IPS-18c (cell line): ENCODE measurements at regions not wholly inside any gene's neighbourhood (a gene's known extent, or its start where the extent isn't known, plus 50 kb on each side); places are given as distances from the start of the nearest gene placed in this dataset.

Experiments
- H3K4me3 ChIP-seq: 2 replicates; pipeline ENCODE4 v1.7.0; 2013; ENCODE audit warnings: low read depth, mild to moderate bottlenecking, low read length, moderate library complexity; ENCODE audit not compliant: insufficient read depth
- H3K9me3 ChIP-seq: one replicate; pipeline ENCODE4 v1.6.1; 2013; ENCODE audit warnings: mild to moderate bottlenecking, low read length, moderate library complexity; ENCODE audit not compliant: control insufficient read depth, insufficient read depth

GRCh38 chr4:141376769-141377168 is 156.1 kb downstream of the ZNF330 start:
- H3K4me3 ChIP-seq: no peak overlapping the region

DNA sequence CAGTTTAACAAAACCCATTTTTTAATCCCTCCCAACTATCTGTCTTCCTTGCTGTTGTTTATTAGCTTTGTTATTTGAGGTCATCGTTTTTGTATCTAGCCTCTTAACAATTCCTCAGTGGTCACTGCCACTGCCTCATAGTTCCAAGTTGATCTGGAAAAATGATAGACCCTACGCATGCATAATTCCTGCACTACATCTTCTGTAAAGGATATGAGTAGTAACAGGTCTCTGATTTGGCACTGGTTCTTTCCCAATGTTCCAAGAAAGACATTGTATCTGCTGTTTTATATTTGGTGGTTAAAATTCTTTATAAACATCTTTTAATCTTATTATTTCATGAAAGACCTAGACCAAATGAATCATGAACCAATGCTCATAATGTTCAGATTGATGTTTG is 166.6 kb downstream of the ZNF330 start:
- Histone ChIP-seq H3K9me3 (no peaks in the 10 kb centered on the region), H3K4me3 (no peak overlapping the region)

More at GRCh38 chr4:141376769-141377168, 156.1 kb downstream of the ZNF330 start:
- H3K9me3 ChIP-seq: no peaks in the 10 kb centered on the region

DNA sequence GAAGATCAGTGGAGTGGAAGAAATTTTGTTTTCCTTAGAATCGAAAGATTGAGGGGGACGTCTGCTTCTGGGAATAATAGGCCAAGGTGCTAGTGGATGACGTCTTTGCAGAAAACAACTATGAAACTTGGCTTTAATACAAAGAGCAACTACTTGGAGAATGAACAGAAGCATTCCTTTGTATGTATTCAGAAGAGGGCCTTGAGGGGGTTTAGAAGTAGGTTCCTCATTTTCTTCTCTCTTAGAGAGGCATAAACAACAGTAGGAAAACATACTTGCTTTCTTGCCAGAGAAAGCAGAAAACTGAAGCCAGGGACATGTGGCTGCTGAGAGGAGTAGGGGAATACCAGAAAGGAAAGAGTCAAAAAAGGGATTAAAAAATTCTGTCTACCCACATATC is 167.8 kb downstream of the ZNF330 start:
- Histone ChIP-seq H3K9me3 (no peaks in the 10 kb centered on the region), H3K4me3 (no peak overlapping the region)

- no peak overlapping the region for H3K4me3 ChIP-seq
- H3K9me3 ChIP-seq: no peaks in the 10 kb centered on the region
Observed at GRCh38 chr4:141389649-141390048, 169.0 kb downstream of the ZNF330 start.

DNA sequence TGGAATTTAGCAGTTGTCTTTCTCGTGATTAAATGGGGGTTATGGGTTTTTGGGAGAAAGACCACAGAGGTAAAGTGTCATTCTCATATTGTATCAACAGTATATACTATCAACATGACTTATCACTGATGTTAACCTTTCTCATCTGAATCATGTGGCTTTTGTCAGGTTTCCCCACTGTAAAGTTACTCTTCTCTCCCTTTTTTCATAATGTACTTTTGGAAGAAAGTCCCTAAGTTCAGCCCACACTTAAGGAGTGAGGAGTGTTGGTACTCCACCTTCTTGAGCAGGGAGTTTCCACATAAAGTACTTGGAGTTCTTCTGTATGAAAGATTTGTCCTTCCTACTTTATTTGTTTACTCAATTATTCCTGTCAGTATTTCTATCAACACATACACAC is 169.9 kb downstream of the ZNF330 start:
- no peaks in the 10 kb centered on the region for H3K9me3 ChIP-seq
- H3K4me3 ChIP-seq: no peak overlapping the region

GRCh38 chr4:141391293-141391692 is 170.6 kb downstream of the ZNF330 start:
- H3K4me3 ChIP-seq: no peak overlapping the region
- no peaks in the 10 kb centered on the region for H3K9me3 ChIP-seq

DNA sequence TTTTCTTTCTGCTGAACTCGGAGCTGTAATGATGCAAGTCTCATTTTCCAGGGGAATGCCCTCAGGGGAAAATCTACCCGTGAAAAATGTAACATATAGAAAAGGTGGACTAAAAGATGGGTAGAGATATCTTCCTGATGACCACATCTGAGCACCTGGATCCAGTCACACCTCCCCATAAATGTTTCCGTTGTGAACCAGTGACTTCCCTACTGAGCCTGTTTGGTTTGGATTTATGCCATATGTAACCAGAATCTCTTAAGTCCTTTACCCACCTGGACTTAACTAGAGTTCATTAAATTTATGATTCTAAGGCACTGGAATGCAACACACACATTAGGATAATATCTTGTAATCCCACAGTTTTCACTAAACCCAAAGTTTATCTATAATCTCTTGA is 171.1 kb downstream of the ZNF330 start:
- H3K9me3 ChIP-seq: no peaks in the 10 kb centered on the region
- H3K4me3 ChIP-seq: no peak overlapping the region

DNA sequence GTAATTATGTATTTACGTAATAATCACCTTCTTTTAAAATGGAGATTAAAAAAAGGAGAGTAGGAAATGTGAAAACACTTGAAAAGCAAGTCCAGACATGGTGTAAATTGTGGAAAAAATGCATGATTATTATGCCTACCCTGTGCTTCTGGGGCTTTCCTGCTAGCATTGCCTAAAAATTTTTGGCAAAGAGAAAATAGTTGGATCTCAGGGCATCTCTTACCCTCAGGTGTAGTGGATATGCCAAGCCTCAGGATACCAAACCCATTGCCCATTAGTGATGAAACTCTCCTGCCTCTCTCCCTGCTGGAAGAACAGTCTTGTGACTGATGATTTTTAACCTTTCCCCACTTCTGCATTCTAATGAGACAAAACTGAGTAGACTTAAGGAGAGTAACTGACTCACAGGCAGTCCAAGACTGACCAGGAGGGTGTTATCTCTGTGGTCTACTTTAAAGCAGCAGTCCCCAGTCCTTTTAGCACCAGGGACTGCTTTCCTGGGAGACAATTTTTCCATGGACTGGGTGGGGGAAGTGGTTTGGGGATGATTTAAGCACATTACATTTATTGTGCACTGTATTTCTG is 174.6 kb downstream of the ZNF330 start:
- Histone ChIP-seq H3K4me3 (no peak overlapping the region), H3K9me3 (no peaks in the 10 kb centered on the region)

DNA sequence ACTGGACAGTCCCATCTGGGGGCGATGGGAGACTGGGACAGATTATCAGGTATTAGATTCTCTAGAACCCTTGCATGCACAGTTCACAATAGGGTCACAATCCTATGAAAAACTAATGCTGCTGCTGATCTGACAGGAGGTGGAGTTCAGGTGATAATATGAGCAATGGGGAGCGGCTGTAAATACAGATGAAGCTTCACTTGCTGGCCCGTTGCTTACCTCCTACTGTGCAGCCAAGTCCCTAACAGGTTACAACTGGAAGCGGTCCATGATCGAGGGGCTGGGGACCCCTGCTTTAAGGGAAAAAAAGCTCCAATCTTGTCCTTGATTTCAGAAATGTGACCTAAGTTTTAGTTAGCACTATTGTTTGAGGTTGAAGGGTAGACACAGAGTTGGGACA is 175.2 kb downstream of the ZNF330 start:
- no peaks in the 10 kb centered on the region for H3K9me3 ChIP-seq
- no peak overlapping the region for H3K4me3 ChIP-seq

GRCh38 chr4:141402712-141403111 is 182.0 kb downstream of the ZNF330 start:
- H3K4me3 ChIP-seq: no peak overlapping the region
- no peaks in the 10 kb centered on the region for H3K9me3 ChIP-seq

- no peak overlapping the region for H3K4me3 ChIP-seq
Observed at GRCh38 chr4:141403782-141404181, 183.1 kb downstream of the ZNF330 start.

DNA sequence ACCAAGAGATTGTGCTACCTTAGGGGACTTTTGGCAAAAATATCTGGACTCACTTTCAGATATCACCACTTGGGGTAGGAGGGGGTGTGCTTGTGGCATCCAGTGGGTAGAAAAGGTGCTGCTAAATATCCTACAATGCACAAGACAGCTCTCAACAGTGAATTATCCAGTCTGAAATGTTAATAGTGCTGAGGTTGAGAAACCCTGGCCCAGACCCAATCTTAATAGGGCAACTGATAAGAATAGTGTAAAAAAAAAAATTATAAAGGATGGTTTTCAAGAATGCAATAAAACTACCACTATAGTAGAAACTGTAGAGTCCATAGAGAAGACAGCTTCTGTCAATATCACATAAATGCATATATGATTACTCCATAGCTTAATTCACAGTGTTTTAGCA is 185.5 kb downstream of the ZNF330 start:
- Histone ChIP-seq H3K4me3 (no peak overlapping the region), H3K9me3 (no peaks in the 10 kb centered on the region)

More at GRCh38 chr4:141403782-141404181, 183.1 kb downstream of the ZNF330 start:
- no peaks in the 10 kb centered on the region for H3K9me3 ChIP-seq

- H3K4me3 ChIP-seq: no peak overlapping the region
- peaks cover 2% of the 10 kb centered on the region for H3K9me3 ChIP-seq
Observed at GRCh38 chr4:141409556-141409955, 188.9 kb downstream of the ZNF330 start.

DNA sequence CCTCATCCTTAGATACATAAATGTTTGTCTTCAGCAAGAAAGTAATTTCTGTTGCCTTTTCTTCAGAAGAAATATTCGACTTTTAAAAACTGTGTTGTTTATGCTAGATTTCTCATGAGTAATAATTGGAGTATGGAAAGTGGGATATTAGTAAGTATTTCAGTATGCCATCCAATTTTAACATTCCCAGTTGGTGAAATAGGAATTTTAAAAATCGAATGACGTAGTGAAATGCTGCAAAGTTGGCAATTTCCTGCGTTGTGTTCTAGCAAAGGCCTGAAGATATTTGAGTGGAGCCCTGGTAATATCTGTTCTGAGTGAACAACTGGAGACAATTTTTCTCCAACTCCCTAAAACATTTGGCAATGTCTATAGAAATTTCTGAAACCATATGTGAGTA is 190.1 kb downstream of the ZNF330 start:
- Histone ChIP-seq H3K4me3 (no peak overlapping the region), H3K9me3 (peaks cover 2% of the 10 kb centered on the region)

DNA sequence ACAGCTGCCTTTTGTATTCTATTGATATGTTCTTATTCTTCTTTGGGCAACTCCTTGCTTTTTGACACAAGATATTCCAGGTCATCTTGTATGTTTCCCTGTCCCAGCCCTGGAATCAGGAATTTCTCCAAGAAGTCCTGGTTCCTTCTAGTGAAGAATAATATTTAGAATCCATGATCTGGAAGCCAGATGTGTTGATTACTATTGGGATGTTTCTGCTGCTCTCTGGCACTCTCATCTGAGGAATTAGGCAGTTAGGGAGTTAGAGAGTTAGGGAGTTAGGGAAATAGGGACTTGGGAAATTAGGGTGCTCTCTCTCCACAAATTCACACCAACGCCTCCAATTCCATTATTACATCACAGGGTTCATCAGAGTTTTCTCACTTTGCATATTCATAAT is 191.2 kb downstream of the ZNF330 start:
- Histone ChIP-seq H3K9me3 (peaks cover 2% of the 10 kb centered on the region), H3K4me3 (no peak overlapping the region)

GRCh38 chr4:141413366-141413765 is 192.7 kb downstream of the ZNF330 start:
- Histone ChIP-seq H3K4me3 (no peak overlapping the region), H3K9me3 (peaks cover 2% of the 10 kb centered on the region)

GRCh38 chr4:141415651-141416050 is 195.0 kb downstream of the ZNF330 start:
- peaks cover 2% of the 10 kb centered on the region for H3K9me3 ChIP-seq

DNA sequence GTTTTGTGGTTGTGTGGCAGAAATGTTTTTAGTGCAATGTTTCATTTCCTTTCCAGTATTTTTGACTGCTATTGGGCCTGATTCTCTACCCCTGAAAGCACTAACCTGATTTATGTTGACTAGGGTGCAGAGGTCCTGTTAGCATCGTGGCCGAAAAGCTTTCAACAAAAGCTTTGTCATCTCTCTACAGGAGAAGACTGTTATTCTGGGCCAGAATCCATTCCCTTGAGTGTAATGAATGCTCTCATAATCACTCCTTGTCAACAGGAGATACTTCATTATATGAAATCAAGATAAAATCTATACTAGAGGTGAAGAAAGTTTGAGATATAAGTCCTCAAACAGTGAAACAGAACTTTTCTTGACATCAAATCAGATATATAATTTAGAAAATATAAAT is 195.5 kb downstream of the ZNF330 start:
- Histone ChIP-seq H3K4me3 (no peak overlapping the region), H3K9me3 (peaks cover 2% of the 10 kb centered on the region)

More at GRCh38 chr4:141415651-141416050, 195.0 kb downstream of the ZNF330 start:
- no peak overlapping the region for H3K4me3 ChIP-seq

GRCh38 chr4:141416677-141417363 is 196.1 kb downstream of the ZNF330 start:
- peaks cover 2% of the 10 kb centered on the region for H3K9me3 ChIP-seq
- H3K4me3 ChIP-seq: no peak overlapping the region
